ENCODE measurements at regions not wholly inside any gene's neighbourhood (a gene's known extent, or its start where the extent isn't known, plus 50 kb on each side); places are given as distances from the start of the nearest gene placed in this dataset.

DNA sequence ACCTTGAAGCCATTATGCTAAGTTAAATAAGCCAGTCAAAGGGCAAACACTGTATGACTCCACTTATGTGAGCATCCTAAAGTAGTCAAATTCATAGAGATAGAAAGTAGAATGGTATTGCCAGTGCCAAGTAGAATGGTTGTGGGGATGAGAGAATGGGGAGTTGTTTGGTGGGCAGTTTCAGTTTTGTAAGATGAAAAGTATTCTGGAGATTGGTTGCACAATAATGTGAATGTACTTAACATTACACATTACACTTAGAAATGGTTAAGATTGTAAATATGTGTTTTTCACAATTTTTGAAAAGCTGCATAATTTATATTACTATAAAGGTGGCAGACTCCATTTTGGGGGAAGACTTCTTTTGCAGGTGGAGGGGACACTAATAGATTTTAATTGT, 51.3 kb upstream of the CARMIL1 start:
- TF ChIP-seq CTCF (IDR thresholded peaks at IDR 0.05) = no peak
- H3K27ac ChIP-seq = no peak overlapping the region
- no peaks in the 10 kb centered on the region for H3K9me3 ChIP-seq (ENCODE audit: control insufficient read depth, low read length)
- H3K27me3 ChIP-seq (ENCODE audit: control insufficient read depth, insufficient read depth, low read length) = no peaks in the 10 kb centered on the region
- H3K9ac ChIP-seq = no peak overlapping the region
- no peaks in the 10 kb centered on the region for H3K4me1 ChIP-seq
- H2AFZ ChIP-seq = no peak overlapping the region
- H3K79me2 ChIP-seq = no peaks in the 10 kb centered on the region
- no peak overlapping the region for H3K4me2 ChIP-seq (ENCODE audit: low read length)
- H3K4me3 ChIP-seq (ENCODE audit: low read depth, low read length) = no peak overlapping the region
- no peaks in the 10 kb centered on the region for H3K36me3 ChIP-seq (ENCODE audit: control insufficient read depth, insufficient read depth, low read length)
